A549 (cell line): ENCODE measurements at regions not wholly inside any gene's neighbourhood (a gene's known extent, or its start where the extent isn't known, plus 50 kb on each side); places are given as distances from the start of the nearest gene placed in this dataset.
A peak's percentile ranks its signal among the peaks of the same experiment; 100 is the strongest.

ENCODE experiments used
- ATAC-seq, 2 experiments: fragments of 200-7000 bp in 1 of 2; fragments of >200 bp in 1 of 2; cut with Nextera tagmentation in 1 of 2; cut with Tn5 transposase in 1 of 2; 3 replicates each; pipeline versions ENCODE4 v1.8.0 to v1.9.1; 2018 to 2020; ENCODE audit warnings: mild to moderate bottlenecking in 1 of 2, moderate library complexity in 1 of 2
- CTCF ChIA-PET: fragments of 300-600 bp; sonication (Branson Sonifier 250); formaldehyde crosslinking; extraction: SDS; loops from one replicate; lab custom pipeline; 2021; ENCODE audit warnings: antibody characterized with exemption, inconsistent platforms; lab: Yijun Ruan, JAX
- POLR2A ChIA-PET: fragments of 350-600 bp; formaldehyde crosslinking; extraction: SDS; loops from one replicate; lab custom pipeline; 2021; ENCODE audit warnings: antibody characterized with exemption, inconsistent platforms; lab: Yijun Ruan, JAX
- DNase-seq, 2 experiments: peaks; one replicate each; pipeline versions ENCODE4 v3.0.0 to v3.0.0-alpha.2; 2011 to 2016; ENCODE audit warnings: low read depth in 1 of 2, low spot score in 1 of 2
- FAIRE-seq: peaks from 2 replicates; lab custom pipeline; 2011; peaks lifted over from hg19 to GRCh38; lab: Jason Lieb, UNC
- H3K27ac ChIP-seq, 2 experiments: fragments of >200 bp; sonication (Bioruptor Twin); formaldehyde crosslinking; 3 replicates each; pipeline ENCODE4 v1.5.1; 2016 to 2017
- H3K4me1 ChIP-seq: fragments of >200 bp; sonication (Bioruptor Twin); formaldehyde crosslinking; 3 replicates; pipeline ENCODE4 v1.6.1; 2016
- H3K4me2 ChIP-seq: fragments of >200 bp; sonication (Bioruptor Twin); formaldehyde crosslinking; 3 replicates; pipeline ENCODE4 v1.6.1; 2016
- H3K4me3 ChIP-seq: fragments of >200 bp; sonication (Bioruptor Twin); formaldehyde crosslinking; 3 replicates; pipeline ENCODE4 v1.5.1; 2016
- H3K9me3 ChIP-seq: fragments of >200 bp; sonication (Bioruptor Twin); formaldehyde crosslinking; 3 replicates; pipeline ENCODE4 v1.6.1; 2016
- CTCF ChIP-seq: fragments of >200 bp; sonication (Bioruptor Twin); formaldehyde crosslinking; IDR thresholded peaks from 3 replicates; pipeline ENCODE4 v1.5.1; 2016
- EHMT2 ChIP-seq: fragments of 200-600 bp; sonication (generic); IDR thresholded peaks from 2 replicates; pipeline ENCODE4 v1.6.1; 2016; ENCODE audit warnings: antibody characterized with exemption, low read depth, mild to moderate bottlenecking, moderate library complexity
- ESRRA ChIP-seq: fragments of 150-350 bp; IDR thresholded peaks from 2 replicates; pipeline ENCODE4 v1.6.1; 2014; ENCODE audit warnings: mild to moderate bottlenecking, low read length, borderline replicate concordance
- FOXS1 ChIP-seq: fragments of 250-450 bp; sonication (Bioruptor Pico); IDR thresholded peaks from 2 replicates; pipeline ENCODE4 v1.5.0; 2020; ENCODE audit warnings: mild to moderate bottlenecking, moderate library complexity
- GATA3 ChIP-seq: IDR thresholded peaks from 2 replicates; pipeline ENCODE4 v1.6.1; 2012; ENCODE audit warnings: borderline replicate concordance
- HES2 ChIP-seq: fragments of >200 bp; sonication (Bioruptor Twin); formaldehyde crosslinking; IDR thresholded peaks from 2 replicates; pipeline ENCODE4 v1.6.1; 2016
- HOXB13 ChIP-seq: fragments of 250-450 bp; sonication (Bioruptor Pico); IDR thresholded peaks from 2 replicates; pipeline ENCODE4 v1.5.0; 2020; ENCODE audit warnings: low read depth, mild to moderate bottlenecking, moderate library complexity
- JUNB ChIP-seq: fragments of >200 bp; sonication (Bioruptor Twin); formaldehyde crosslinking; IDR thresholded peaks from 2 replicates; pipeline ENCODE4 v1.6.1; 2016
- MAZ ChIP-seq: fragments of 150-350 bp; IDR thresholded peaks from 2 replicates; pipeline ENCODE4 v1.6.1; 2014; ENCODE audit warnings: antibody characterized with exemption, low read depth, low read length, borderline replicate concordance
- MYC ChIP-seq: IDR thresholded peaks from 2 replicates; pipeline ENCODE4 v1.6.1; 2012; ENCODE audit warnings: mild to moderate bottlenecking, inconsistent platforms, low read length, improper control_type of control experiment, borderline replicate concordance
- NPAS2 ChIP-seq: fragments of 250-450 bp; sonication (Bioruptor Pico); IDR thresholded peaks from 2 replicates; pipeline ENCODE4 v1.8.0; 2022; ENCODE audit warnings: mild to moderate bottlenecking, moderate library complexity, borderline replicate concordance
- NR3C1 ChIP-seq: fragments of >200 bp; sonication (Bioruptor Twin); formaldehyde crosslinking; IDR thresholded peaks from 3 replicates; pipeline ENCODE4 v1.6.1; 2017
- PHF8 ChIP-seq: fragments of 200-600 bp; sonication (generic); IDR thresholded peaks from 2 replicates; pipeline ENCODE4 v1.6.1; 2016; ENCODE audit warnings: low read depth, mild to moderate bottlenecking, antibody characterized with exemption, moderate library complexity, borderline replicate concordance
- POLR2AphosphoS2 ChIP-seq: conservative IDR thresholded peaks from 2 replicates; pipeline ENCODE4 v1.6.1; 2012; ENCODE audit warnings: low read length, improper control_type of control experiment, inconsistent platforms
- RCOR1 ChIP-seq: fragments of 150-350 bp; IDR thresholded peaks from 2 replicates; pipeline ENCODE4 v1.6.1; 2014; ENCODE audit warnings: antibody characterized with exemption, low read length, low read depth
- RFX5 ChIP-seq: fragments of 450-650 bp; IDR thresholded peaks from 2 replicates; pipeline ENCODE4 v1.7.1; 2014; ENCODE audit warnings: antibody characterized with exemption, mild to moderate bottlenecking, moderate library complexity
- RNF2 ChIP-seq: fragments of 200-600 bp; sonication (generic); IDR thresholded peaks from 2 replicates; pipeline ENCODE4 v1.6.1; 2016; ENCODE audit warnings: low read depth, mild to moderate bottlenecking, antibody characterized with exemption, moderate library complexity, borderline replicate concordance
- SMC3 ChIP-seq: fragments of >200 bp; sonication (Bioruptor Twin); formaldehyde crosslinking; IDR thresholded peaks from 3 replicates; pipeline ENCODE4 v1.6.1; 2018; ENCODE audit warnings: inconsistent platforms
- TFCP2L1 ChIP-seq: fragments of 250-450 bp; sonication (Bioruptor Pico); IDR thresholded peaks from 2 replicates; pipeline ENCODE4 v1.5.0; 2021; ENCODE audit warnings: mild to moderate bottlenecking
- USF2 ChIP-seq: fragments of 450-650 bp; IDR thresholded peaks from 2 replicates; pipeline ENCODE4 v1.6.1; 2014; ENCODE audit warnings: antibody characterized with exemption
- ZNF302 ChIP-seq: fragments of 250-450 bp; sonication (Bioruptor Pico); IDR thresholded peaks from 2 replicates; pipeline ENCODE4 v1.9.0; 2021; ENCODE audit warnings: inconsistent platforms, mild to moderate bottlenecking, moderate library complexity
- WGBS: methylation state at CpG from one replicate; pipeline ENCODE4 v1.1.6; 2017; ENCODE audit errors: missing lambda C conversion rate; 5-methylcytosine and 5-hydroxymethylcytosine counted together

GRCh38 chr5:110909950-110910349 lies 161.6 kb upstream of the TSLP start:
- FAIRE-seq (no peak), DNase-seq (no peak), ATAC-seq (no peak)
- TF ChIP-seq FOXS1 = no peak
- no peak for TF ChIP-seq MYC
- TF ChIP-seq MAZ = no peak
- TF ChIP-seq RFX5 = no peak
- TF ChIP-seq NR3C1 = no peak
- no peak for TF ChIP-seq NPAS2
- no peak for TF ChIP-seq ZNF302
- TF ChIP-seq EHMT2 = no peak
- CTCF ChIA-PET = no interaction called here
- POLR2A ChIA-PET = no interaction called here
- no peak overlapping the region for H3K4me3 ChIP-seq
- H3K4me2 ChIP-seq = no peak overlapping the region
- H3K27ac ChIP-seq = no peak overlapping the region
- no peaks in the 10 kb centered on the region for H3K9me3 ChIP-seq
- no peaks in the 10 kb centered on the region for H3K4me1 ChIP-seq

GRCh38 chr5:110913221-110913620 lies 158.3 kb upstream of the TSLP start:
- Histone ChIP-seq H3K4me2 (no peak overlapping the region), H3K4me3 (no peak overlapping the region), H3K27ac (no peak overlapping the region), H3K4me1 (no peaks in the 10 kb centered on the region), H3K9me3 (no peaks in the 10 kb centered on the region)
- WGBS = 83% methylated on average over 1 of the region's 1 CpG
- no peak for FAIRE-seq
- DNase-seq = no peak
- POLR2A ChIA-PET = no interaction called here
- CTCF ChIA-PET = no interaction called here
- no peak for TF ChIP-seq SMC3
- TF ChIP-seq, all 56 proteins: peak for 0
- no peak for ATAC-seq

GRCh38 chr5:110916381-110917049 lies 155.0 kb upstream of the TSLP start:
- peak; percentile 50 to 82; a peak in 4 of 6 replicates for ATAC-seq

GRCh38 chr5:110917161-110917875 lies 154.2 kb upstream of the TSLP start:
- Histone ChIP-seq H3K4me3 (no peak overlapping the region), H3K4me1 (no peaks in the 10 kb centered on the region), H3K9me3 (no peaks in the 10 kb centered on the region), H3K27ac (no peak overlapping the region), H3K4me2 (no peak overlapping the region)
- DNase-seq (no peak), FAIRE-seq (no peak), ATAC-seq (no peak)
- no peak for TF ChIP-seq RNF2
- no peak for TF ChIP-seq POLR2AphosphoS2
- no peak for TF ChIP-seq USF2
- no peak for TF ChIP-seq NPAS2
- TF ChIP-seq HES2 = no peak
- TF ChIP-seq PHF8 = no peak
- no peak for TF ChIP-seq RCOR1
- no peak for TF ChIP-seq GATA3
- TF ChIP-seq CTCF = no peak
- no peak for TF ChIP-seq HOXB13
- no peak for TF ChIP-seq TFCP2L1
- ChIA-PET CTCF (interaction anchor here (0.6 to 1.2 kb wide), 2 partner anchors 13 to 21 kb away, joined by 3 read pairs; no protein-coding TSS in a partner anchor), POLR2A (no interaction called here)
- WGBS = 11% methylated on average over 6 of the region's 6 CpGs

More at GRCh38 chr5:110916381-110917049, 155.0 kb upstream of the TSLP start:
- CTCF ChIA-PET = interaction anchor here (1.2 kb wide), 1 partner anchor 12 kb away, joined by 3 read pairs; no protein-coding TSS in a partner anchor
- FAIRE-seq (no peak), DNase-seq (peak in 1 of 2 experiments; percentile 2)
- WGBS = 4% methylated on average over 6 of the region's 6 CpGs
- Histone ChIP-seq H3K4me1 (no peaks in the 10 kb centered on the region), H3K4me3 (no peak overlapping the region), H3K4me2 (0 out of 3 replicates have a peak overlapping the region, but pooled peaks have one; percentile 22), H3K9me3 (no peaks in the 10 kb centered on the region), H3K27ac (no peak overlapping the region)
- no peak for TF ChIP-seq ESRRA
- TF ChIP-seq JUNB = 0 out of 2 replicates have a peak, but pooled peaks have one; percentile 12
- POLR2A ChIA-PET = no interaction called here
